ENCODE measurements at regions not wholly inside any gene's neighbourhood (a gene's known extent, or its start where the extent isn't known, plus 50 kb on each side); places are given as distances from the start of the nearest gene placed in this dataset.
"Not testable (repeated sequence)": the region's sequence is repeated elsewhere in the genome, so short reads cannot be mapped to it uniquely, and the experiment has no call there.

DNA sequence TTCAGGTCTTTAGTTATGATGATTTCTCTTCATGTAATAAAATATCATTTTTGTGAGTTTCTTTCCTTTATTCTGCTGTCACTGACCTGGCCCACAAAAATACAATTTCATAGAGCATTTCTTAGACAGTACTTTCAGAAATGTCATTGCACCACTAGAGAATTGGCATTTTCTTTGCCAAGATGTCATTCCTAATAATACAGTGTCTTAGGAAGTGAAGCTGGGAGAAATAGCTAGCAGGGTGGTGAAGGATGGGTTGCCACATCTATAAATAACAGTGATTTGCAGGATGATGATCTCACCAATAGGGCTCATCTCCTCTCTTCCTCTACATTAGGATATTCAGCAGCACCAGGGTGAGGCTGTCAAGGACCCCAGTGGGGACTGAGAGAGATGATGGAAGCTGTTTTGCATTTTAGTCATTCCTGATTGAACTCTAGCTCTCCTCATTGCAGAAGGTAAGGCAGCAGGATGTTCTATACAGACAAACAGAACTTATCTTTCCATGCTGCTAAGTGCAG, 452.1 kb downstream of the NXPH1 start:
- Histone ChIP-seq H3K4me1 (ENCODE audit: control insufficient read depth in 1 of 2, insufficient read depth in 2 of 2, low read length in 2 of 2) (no peaks in the 10 kb centered on the region), H3K9ac (ENCODE audit: insufficient read depth, low read length, poor library complexity, severe bottlenecking) (no peak overlapping the region)

DNA sequence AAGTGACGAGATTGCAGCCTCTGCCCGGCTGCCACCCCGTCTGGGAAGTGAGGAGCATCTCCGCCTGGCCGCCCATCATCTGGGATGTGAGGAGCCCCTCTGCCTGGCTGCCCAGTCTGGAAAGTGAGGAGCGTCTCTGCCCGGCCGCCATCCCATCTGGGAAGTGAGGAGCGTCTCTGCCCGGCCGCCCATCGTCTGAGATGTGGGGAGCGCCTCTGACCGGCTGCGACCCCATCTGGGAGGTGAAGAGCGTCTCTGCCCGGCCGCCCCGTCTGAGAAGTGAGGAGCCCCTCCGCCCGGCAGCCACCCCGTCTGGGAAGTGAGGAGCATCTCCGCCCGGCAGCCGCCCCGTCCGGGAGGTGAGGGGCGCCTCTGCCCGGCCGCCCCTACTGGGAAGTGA, 456.9 kb downstream of the NXPH1 start:
- H3K27ac ChIP-seq (ENCODE audit: low read depth in 1 of 2, low read length in 2 of 2); H3K4me3 ChIP-seq (replicated peaks in 1 of 3; ENCODE audit: low read depth in 2 of 3, low read length in 3 of 3); H3K36me3 ChIP-seq (replicated peaks in 1 of 2; ENCODE audit: control insufficient read depth in 1 of 2, insufficient read depth in 2 of 2, low read length in 2 of 2); intact Hi-C loops (cut with micrococcal nuclease); H2AFZ ChIP-seq (ENCODE audit: insufficient read depth, low read depth, low read length, poor library complexity, severe bottlenecking); H3K27ac Mint-ChIP-seq; DNase-seq; H4K20me1 ChIP-seq (ENCODE audit: insufficient read depth, low read length); H3K9ac ChIP-seq (ENCODE audit: insufficient read depth, low read length, poor library complexity, severe bottlenecking); H3K4me2 ChIP-seq (replicated peaks; ENCODE audit: extremely low read depth, low read length, poor library complexity, severe bottlenecking); H3K36me3 Mint-ChIP-seq; H3K4me1 Mint-ChIP-seq; H3K4me1 ChIP-seq (ENCODE audit: control insufficient read depth in 1 of 2, insufficient read depth in 2 of 2, low read length in 2 of 2); H3K27me3 Mint-ChIP-seq (ENCODE audit: low read depth in 3 of 3); H3K79me2 ChIP-seq (ENCODE audit: insufficient read depth, low read length); H3K4me3 Mint-ChIP-seq; H3K27me3 ChIP-seq (ENCODE audit: control insufficient read depth in 2 of 2, insufficient read depth in 2 of 2, low read length in 2 of 2): not testable (repeated sequence)
- no CpG with 5 or more reads among the region's 30 CpGs for WGBS (ENCODE audit: insufficient coverage)
- peaks cover 4 to 23% of the 10 kb centered on the region in 2 donors for H3K9me3 ChIP-seq (replicated peaks in 1 of 2; ENCODE audit: control insufficient read depth in 1 of 2, insufficient read depth in 1 of 2, low read length in 2 of 2)
- peaks cover 3 to 27% (median 9%) of the 10 kb centered on the region in 7 donors for H3K9me3 Mint-ChIP-seq

More for the DNA sequence above, 452.1 kb downstream of the NXPH1 start:
- Mint-ChIP-seq H3K9me3 (peaks cover 2 to 14% (median 5%) of the 10 kb centered on the region in 7 donors), H3K27me3 (ENCODE audit: low read depth in 3 of 3) (no peaks in the 10 kb centered on the region), H3K4me3 (no peak overlapping the region), H3K4me1 (no peaks in the 10 kb centered on the region), H3K27ac (no peak overlapping the region), H3K36me3 (no peaks in the 10 kb centered on the region)
- no peaks in the 10 kb centered on the region for H3K79me2 ChIP-seq (ENCODE audit: insufficient read depth, low read length)
- intact Hi-C loops (cut with micrococcal nuclease): no loop called here
- H3K27me3 ChIP-seq (ENCODE audit: control insufficient read depth in 2 of 2, insufficient read depth in 2 of 2, low read length in 2 of 2): no peaks in the 10 kb centered on the region
- H2AFZ ChIP-seq (ENCODE audit: insufficient read depth, low read depth, low read length, poor library complexity, severe bottlenecking): no peak overlapping the region
- H3K36me3 ChIP-seq (replicated peaks in 1 of 2; ENCODE audit: control insufficient read depth in 1 of 2, insufficient read depth in 2 of 2, low read length in 2 of 2): no peaks in the 10 kb centered on the region
- no peak overlapping the region for H3K4me2 ChIP-seq (replicated peaks; ENCODE audit: extremely low read depth, low read length, poor library complexity, severe bottlenecking)
- H3K4me3 ChIP-seq (replicated peaks in 1 of 3; ENCODE audit: low read depth in 2 of 3, low read length in 3 of 3): no peak overlapping the region
- H3K27ac ChIP-seq (ENCODE audit: low read depth in 1 of 2, low read length in 2 of 2): no peak overlapping the region
- TF ChIP-seq, protein P1, sequence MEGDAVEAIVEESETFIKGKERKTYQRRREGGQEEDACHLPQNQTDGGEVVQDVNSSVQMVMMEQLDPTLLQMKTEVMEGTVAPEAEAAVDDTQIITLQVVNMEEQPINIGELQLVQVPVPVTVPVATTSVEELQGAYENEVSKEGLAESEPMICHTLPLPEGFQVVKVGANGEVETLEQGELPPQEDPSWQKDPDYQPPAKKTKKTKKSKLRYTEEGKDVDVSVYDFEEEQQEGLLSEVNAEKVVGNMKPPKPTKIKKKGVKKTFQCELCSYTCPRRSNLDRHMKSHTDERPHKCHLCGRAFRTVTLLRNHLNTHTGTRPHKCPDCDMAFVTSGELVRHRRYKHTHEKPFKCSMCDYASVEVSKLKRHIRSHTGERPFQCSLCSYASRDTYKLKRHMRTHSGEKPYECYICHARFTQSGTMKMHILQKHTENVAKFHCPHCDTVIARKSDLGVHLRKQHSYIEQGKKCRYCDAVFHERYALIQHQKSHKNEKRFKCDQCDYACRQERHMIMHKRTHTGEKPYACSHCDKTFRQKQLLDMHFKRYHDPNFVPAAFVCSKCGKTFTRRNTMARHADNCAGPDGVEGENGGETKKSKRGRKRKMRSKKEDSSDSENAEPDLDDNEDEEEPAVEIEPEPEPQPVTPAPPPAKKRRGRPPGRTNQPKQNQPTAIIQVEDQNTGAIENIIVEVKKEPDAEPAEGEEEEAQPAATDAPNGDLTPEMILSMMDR (IDR thresholded peaks at IDR 0.05): no peak
- H4K20me1 ChIP-seq (ENCODE audit: insufficient read depth, low read length): no peaks in the 10 kb centered on the region
- no peak for DNase-seq
- H3K9me3 ChIP-seq (replicated peaks in 1 of 2; ENCODE audit: control insufficient read depth in 1 of 2, insufficient read depth in 1 of 2, low read length in 2 of 2): peaks cover 0 to 15% of the 10 kb centered on the region in 2 donors
